Thoracic aorta (tissue), 2 donors: ENCODE measurements at regions not wholly inside any gene's neighbourhood (a gene's known extent, or its start where the extent isn't known, plus 50 kb on each side); places are given as distances from the start of the nearest gene placed in this dataset.

Experiments
- ATAC-seq: fragments of 150-250 bp; one replicate; pipeline ENCODE4 v1.8.0; 2017; ENCODE audit warnings: low read depth; ENCODE audit not compliant: insufficient number of reproducible peaks, low FRiP score
- DNase-seq: peaks from one replicate; pipeline ENCODE4 v3.0.0-alpha.2; 2020; ENCODE audit warnings: low spot score
- H3K27ac ChIP-seq, 2 donors: fragments of 200-600 bp; sonication (generic); 1 replicate in 1 of 2; 2 replicates in 1 of 2; pipeline ENCODE4 v1.5.1; 2016; ENCODE audit warnings: mild to moderate bottlenecking in 2 of 2, moderate library complexity in 2 of 2
- H3K27me3 ChIP-seq: fragments of 200-600 bp; sonication (generic); replicated peaks from 2 replicates; pipeline ENCODE4 v1.6.0; 2016; ENCODE audit warnings: mild to moderate bottlenecking; ENCODE audit not compliant: insufficient read depth
- H3K36me3 ChIP-seq: fragments of 200-600 bp; sonication (generic); one replicate; pipeline ENCODE4 v1.5.1; 2016
- H3K4me1 ChIP-seq, 2 donors: fragments of 200-600 bp; sonication (generic); 1 replicate in 1 of 2; 2 replicates in 1 of 2; pipeline versions ENCODE4 v1.5.1 to v1.6.0; 2016; ENCODE audit warnings: low read depth in 2 of 2, mild to moderate bottlenecking in 1 of 2; ENCODE audit not compliant: control insufficient read depth in 1 of 2
- H3K4me3 ChIP-seq: fragments of 200-600 bp; sonication (generic); 2 replicates; pipeline ENCODE4 v1.5.1; 2016; ENCODE audit warnings: mild to moderate bottlenecking
- H3K9me3 ChIP-seq: fragments of 200-600 bp; sonication (generic); 2 replicates; pipeline ENCODE4 v1.5.1; 2016
- CTCF ChIP-seq: fragments of 200-600 bp; sonication (generic); IDR thresholded peaks from one replicate; pipeline ENCODE4 v1.5.1; 2019; ENCODE audit warnings: antibody characterized with exemption

GRCh38 chr12:67052981-67053380 is 216.2 kb upstream of the CAND1 start:
- Histone ChIP-seq H3K27me3 (no peaks in the 10 kb centered on the region), H3K36me3 (no peaks in the 10 kb centered on the region), H3K4me1 (no peaks in the 10 kb centered on the region), H3K9me3 (no peaks in the 10 kb centered on the region), H3K4me3 (no peak overlapping the region), H3K27ac (no peak overlapping the region)
- ATAC-seq (no peak), DNase-seq (no peak)
- no peak for TF ChIP-seq CTCF

DNA sequence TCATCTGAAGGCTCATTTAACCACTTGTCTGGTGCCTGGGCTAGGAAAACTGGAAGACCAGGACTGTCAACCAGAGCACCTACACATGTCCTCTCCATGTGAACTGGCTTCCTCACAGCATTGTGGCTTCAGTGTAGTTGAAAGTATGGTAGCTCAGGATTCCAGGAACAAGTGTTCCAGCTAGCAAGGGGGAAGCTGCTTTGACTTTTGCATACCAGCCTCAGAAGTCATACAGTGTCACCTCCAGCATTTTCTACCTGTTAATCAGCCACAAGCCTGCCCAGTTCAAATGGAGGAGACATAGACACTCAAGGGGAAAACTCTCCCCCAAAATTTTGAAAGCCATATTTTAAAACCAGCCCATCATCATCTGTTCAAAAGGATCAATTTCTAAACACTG is 212.8 kb upstream of the CAND1 start:
- DNase-seq (no peak), ATAC-seq (no peak)
- no peaks in the 10 kb centered on the region for H3K9me3 ChIP-seq
- no peaks in the 10 kb centered on the region for H3K27me3 ChIP-seq
- no peak overlapping the region for H3K27ac ChIP-seq
- H3K4me3 ChIP-seq, result no peak overlapping the region
- H3K4me1 ChIP-seq, result no peaks in the 10 kb centered on the region
- H3K36me3 ChIP-seq, result no peaks in the 10 kb centered on the region
- no peak for TF ChIP-seq CTCF

GRCh38 chr12:67057072-67057471 is 212.1 kb upstream of the CAND1 start:
- no peaks in the 10 kb centered on the region for H3K36me3 ChIP-seq
- no peak for TF ChIP-seq CTCF
- DNase-seq (no peak), ATAC-seq (no peak)
- H3K9me3 ChIP-seq, result no peaks in the 10 kb centered on the region
- H3K27me3 ChIP-seq, result no peaks in the 10 kb centered on the region
- H3K4me1 ChIP-seq, result no peaks in the 10 kb centered on the region
- no peak overlapping the region for H3K4me3 ChIP-seq
- no peak overlapping the region for H3K27ac ChIP-seq

DNA sequence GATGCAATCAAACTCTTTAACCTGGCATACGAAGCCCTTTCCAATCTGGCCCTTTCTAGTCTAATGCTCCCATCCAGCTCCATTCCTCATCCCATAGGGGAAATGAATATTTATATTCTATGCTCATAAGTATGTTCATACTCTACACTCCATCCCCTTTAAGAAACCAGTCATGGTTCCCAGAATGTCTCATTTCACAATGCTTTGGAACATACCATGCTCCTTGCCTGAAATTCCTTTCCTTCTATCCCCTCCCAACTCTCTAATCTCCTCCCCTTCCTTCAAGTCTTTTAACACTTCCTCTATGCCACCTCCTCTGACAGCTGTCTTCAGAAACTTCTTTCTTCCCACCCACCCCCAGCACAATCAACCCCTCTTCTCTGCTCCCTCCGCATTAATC is 207.0 kb upstream of the CAND1 start:
- no peak overlapping the region for H3K4me3 ChIP-seq
- ATAC-seq (no peak), DNase-seq (no peak)
- TF ChIP-seq CTCF, result no peak
- H3K4me1 ChIP-seq, result no peaks in the 10 kb centered on the region
- no peak overlapping the region for H3K27ac ChIP-seq
- no peaks in the 10 kb centered on the region for H3K27me3 ChIP-seq
- no peaks in the 10 kb centered on the region for H3K9me3 ChIP-seq
- no peaks in the 10 kb centered on the region for H3K36me3 ChIP-seq

GRCh38 chr12:67067453-67068203 is 201.5 kb upstream of the CAND1 start:
- no peaks in the 10 kb centered on the region for H3K27me3 ChIP-seq
- H3K36me3 ChIP-seq, result no peaks in the 10 kb centered on the region
- peaks cover 2 to 16% of the 10 kb centered on the region in 2 donors for H3K4me1 ChIP-seq
- peak overlapping the region; percentile 77 for H3K4me3 ChIP-seq
- H3K9me3 ChIP-seq, result no peaks in the 10 kb centered on the region
- DNase-seq (no peak), ATAC-seq (no peak)
- TF ChIP-seq CTCF, result no peak
- H3K27ac ChIP-seq, result no peak overlapping the region
